HUES64 (cell line): ENCODE measurements at regions not wholly inside any gene's neighbourhood (a gene's known extent, or its start where the extent isn't known, plus 50 kb on each side); places are given as distances from the start of the nearest gene placed in this dataset.

Experiments
- H3K27ac ChIP-seq: 2 replicates; pipeline ENCODE4 v1.7.0; 2013; ENCODE audit warnings: low read depth, low read length, inconsistent platforms
- H3K27me3 ChIP-seq: 2 replicates; pipeline ENCODE4 v1.6.1; 2013; ENCODE audit warnings: mild to moderate bottlenecking, low read length; ENCODE audit not compliant: insufficient read depth
- H3K36me3 ChIP-seq: 2 replicates; pipeline ENCODE4 v1.6.1; 2013; ENCODE audit warnings: mild to moderate bottlenecking, low read length; ENCODE audit not compliant: insufficient read depth
- H3K4me1 ChIP-seq: 2 replicates; pipeline ENCODE4 v1.6.1; 2013; ENCODE audit warnings: mild to moderate bottlenecking, low read length, moderate library complexity; ENCODE audit not compliant: insufficient read depth
- H3K4me3 ChIP-seq: 2 replicates; pipeline ENCODE4 v1.5.1; 2013; ENCODE audit warnings: mild to moderate bottlenecking, low read length, moderate library complexity
- H3K9ac ChIP-seq: 2 replicates; pipeline ENCODE4 v1.6.1; 2013; ENCODE audit warnings: mild to moderate bottlenecking, low read depth, low read length
- H3K9me3 ChIP-seq: 2 replicates; pipeline ENCODE4 v1.6.1; 2013; ENCODE audit warnings: low read depth, low read length; ENCODE audit not compliant: insufficient read depth
- WGBS: fragments of 150-250, 120-280 bp; methylation state at CpG from one replicate; pipeline ENCODE4 v1.1.7; 2013; ENCODE audit warnings: missing lambda C conversion rate; 5-methylcytosine and 5-hydroxymethylcytosine counted together

GRCh38 chr15:25178835-25179672 is 224.3 kb downstream of the SNRPN start:
- no peak overlapping the region for H3K9ac ChIP-seq
- no peaks in the 10 kb centered on the region for H3K27me3 ChIP-seq
- no peak overlapping the region for H3K4me3 ChIP-seq
- H3K27ac ChIP-seq, result no peak overlapping the region
- no peaks in the 10 kb centered on the region for H3K4me1 ChIP-seq
- no peaks in the 10 kb centered on the region for H3K36me3 ChIP-seq
- peaks cover 76% of the 10 kb centered on the region for H3K9me3 ChIP-seq
- 79% methylated on average over 17 of the region's 17 CpGs for WGBS

DNA sequence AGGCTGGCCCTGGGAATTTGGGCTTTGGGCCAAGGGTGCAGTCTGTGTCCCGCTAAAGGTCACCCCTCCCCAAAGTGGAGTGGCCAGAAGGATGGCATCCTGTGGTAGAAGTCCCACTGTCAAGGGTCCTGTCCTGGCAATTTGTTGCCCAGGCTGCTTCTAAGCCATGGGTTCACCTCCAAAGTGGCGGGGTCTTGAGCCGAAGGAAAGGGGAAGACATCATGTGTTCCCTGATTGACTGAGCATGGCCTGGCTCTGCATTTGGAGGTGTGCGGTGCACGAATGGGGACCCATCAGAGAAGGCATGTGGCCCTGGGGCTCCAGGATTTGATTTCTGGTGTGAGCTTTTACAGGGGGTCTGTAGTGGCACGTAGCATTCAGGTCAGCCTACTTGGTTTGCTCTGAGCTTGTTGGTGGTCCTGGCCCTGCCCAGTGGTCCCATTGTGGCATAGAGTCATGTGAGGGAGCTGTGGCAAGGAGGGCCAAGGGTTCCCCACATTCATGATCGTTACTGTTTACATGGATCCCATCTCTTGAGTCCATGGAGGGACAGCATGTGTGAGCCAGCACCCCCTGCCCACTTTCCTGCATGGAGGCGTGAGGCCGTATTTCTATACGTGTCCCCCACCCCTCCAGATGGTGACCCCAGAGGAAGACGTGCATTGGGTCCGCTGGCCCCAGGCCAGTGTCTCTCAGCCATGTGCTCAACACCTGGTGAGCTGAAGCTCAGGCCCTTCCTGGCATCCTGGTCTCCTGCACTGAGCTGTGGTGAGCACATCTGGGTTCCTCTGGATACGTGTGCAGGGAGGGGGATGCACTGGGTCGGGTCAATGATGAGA is 225.1 kb downstream of the SNRPN start:
- H3K4me1 ChIP-seq, result no peaks in the 10 kb centered on the region
- no peak overlapping the region for H3K27ac ChIP-seq
- H3K27me3 ChIP-seq, result no peaks in the 10 kb centered on the region
- no peaks in the 10 kb centered on the region for H3K36me3 ChIP-seq
- H3K9ac ChIP-seq, result no peak overlapping the region
- 88% methylated on average over 14 of the region's 14 CpGs for WGBS
- H3K4me3 ChIP-seq, result no peak overlapping the region
- peaks cover 74% of the 10 kb centered on the region for H3K9me3 ChIP-seq

DNA sequence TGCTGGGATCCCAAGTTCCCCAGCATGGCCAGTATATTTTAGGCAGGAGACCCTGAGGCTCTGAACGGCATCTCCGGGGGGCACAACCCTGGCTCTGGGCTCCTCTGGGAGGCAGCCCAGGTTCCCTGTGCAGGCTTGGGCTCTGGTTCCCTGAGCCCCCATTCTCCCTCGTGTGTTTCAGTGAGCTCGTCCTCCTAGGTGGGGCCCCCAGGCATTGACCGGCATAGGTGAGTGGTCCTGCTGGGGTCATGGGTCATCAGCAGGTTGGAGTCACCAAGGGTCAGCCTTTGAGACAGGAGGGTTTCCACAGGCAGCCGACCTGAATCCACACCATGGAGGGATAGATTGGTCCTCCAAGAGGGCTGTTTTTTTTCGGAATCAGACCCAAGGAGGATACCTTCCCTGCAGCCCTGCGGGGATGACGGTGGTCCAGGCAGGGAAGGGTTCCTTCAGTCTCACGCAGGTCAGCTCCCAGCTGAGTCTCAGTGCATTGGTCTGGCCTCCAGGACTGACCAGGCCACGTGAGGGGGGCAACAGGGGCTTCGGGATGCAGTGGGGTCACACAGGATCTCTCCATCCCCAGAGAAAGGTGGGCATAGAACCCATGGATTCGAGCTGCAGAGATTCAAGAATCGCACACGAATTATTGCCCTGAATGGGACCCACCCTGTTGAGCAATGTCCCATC is 226.0 kb downstream of the SNRPN start:
- Histone ChIP-seq H3K9ac (no peak overlapping the region), H3K4me3 (no peak overlapping the region), H3K9me3 (peaks cover 71% of the 10 kb centered on the region), H3K27ac (no peak overlapping the region), H3K27me3 (no peaks in the 10 kb centered on the region), H3K4me1 (no peaks in the 10 kb centered on the region), H3K36me3 (no peaks in the 10 kb centered on the region)
- WGBS, result 75% methylated on average over 15 of the region's 15 CpGs

DNA sequence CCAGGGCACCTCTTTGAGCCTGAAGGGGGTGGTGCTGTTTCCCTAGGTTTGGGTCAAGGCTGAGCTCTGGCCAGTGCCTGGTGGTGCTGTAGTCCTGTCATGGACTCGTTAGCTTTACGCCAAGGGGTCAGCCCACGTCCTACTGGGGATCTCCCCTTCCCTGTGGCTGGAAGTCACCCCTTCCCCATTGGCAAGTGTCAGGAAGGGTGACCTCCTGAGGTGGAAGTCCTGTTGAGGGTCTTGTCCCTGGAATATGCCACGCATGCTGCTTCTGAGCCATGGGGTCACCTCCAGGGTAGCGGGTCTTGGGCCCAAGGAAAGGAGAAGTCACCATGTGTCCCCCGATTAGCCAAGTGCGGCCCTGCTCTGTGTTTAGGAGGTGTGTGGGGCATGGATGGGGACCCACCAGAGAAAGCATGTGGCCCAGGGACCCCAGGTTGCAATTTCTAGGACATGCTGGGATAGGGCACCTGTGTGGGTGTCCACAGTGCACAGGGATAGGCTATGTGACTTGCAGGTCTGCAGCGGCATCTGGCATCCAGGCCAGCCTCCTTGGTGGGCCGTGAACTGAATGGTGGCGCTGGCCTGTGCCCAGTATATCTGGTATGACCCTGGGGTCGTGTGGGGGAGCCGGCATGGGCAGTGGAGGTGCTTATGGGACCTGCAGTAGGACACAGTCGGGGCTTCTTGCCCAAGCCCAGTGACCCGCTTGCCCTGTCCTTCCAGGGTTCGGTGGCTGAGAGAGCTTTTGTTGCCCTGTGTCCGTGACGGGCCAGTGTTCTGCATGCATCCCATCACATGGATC is 226.7 kb downstream of the SNRPN start:
- Histone ChIP-seq H3K27ac (no peak overlapping the region), H3K4me1 (no peaks in the 10 kb centered on the region), H3K4me3 (no peak overlapping the region), H3K9me3 (peaks cover 68% of the 10 kb centered on the region), H3K9ac (no peak overlapping the region), H3K27me3 (no peaks in the 10 kb centered on the region), H3K36me3 (no peaks in the 10 kb centered on the region)
- 89% methylated on average over 17 of the region's 17 CpGs for WGBS

- H3K9ac ChIP-seq, result no peak overlapping the region
- no peak overlapping the region for H3K4me3 ChIP-seq
- no peak overlapping the region for H3K27ac ChIP-seq
- WGBS, result 90% methylated on average over 6 of the region's 6 CpGs
- H3K36me3 ChIP-seq, result no peaks in the 10 kb centered on the region
- H3K9me3 ChIP-seq, result peaks cover 70% of the 10 kb centered on the region
- H3K27me3 ChIP-seq, result no peaks in the 10 kb centered on the region
- no peaks in the 10 kb centered on the region for H3K4me1 ChIP-seq
Observed at GRCh38 chr15:25182098-25182478, 227.3 kb downstream of the SNRPN start.

GRCh38 chr15:25182736-25183445 is 228.1 kb downstream of the SNRPN start:
- peaks cover 65% of the 10 kb centered on the region for H3K9me3 ChIP-seq
- no peaks in the 10 kb centered on the region for H3K27me3 ChIP-seq
- no peak overlapping the region for H3K27ac ChIP-seq
- H3K4me3 ChIP-seq, result no peak overlapping the region
- 82% methylated on average over 14 of the region's 14 CpGs for WGBS
- H3K4me1 ChIP-seq, result no peaks in the 10 kb centered on the region
- H3K36me3 ChIP-seq, result no peaks in the 10 kb centered on the region
- H3K9ac ChIP-seq, result no peak overlapping the region

DNA sequence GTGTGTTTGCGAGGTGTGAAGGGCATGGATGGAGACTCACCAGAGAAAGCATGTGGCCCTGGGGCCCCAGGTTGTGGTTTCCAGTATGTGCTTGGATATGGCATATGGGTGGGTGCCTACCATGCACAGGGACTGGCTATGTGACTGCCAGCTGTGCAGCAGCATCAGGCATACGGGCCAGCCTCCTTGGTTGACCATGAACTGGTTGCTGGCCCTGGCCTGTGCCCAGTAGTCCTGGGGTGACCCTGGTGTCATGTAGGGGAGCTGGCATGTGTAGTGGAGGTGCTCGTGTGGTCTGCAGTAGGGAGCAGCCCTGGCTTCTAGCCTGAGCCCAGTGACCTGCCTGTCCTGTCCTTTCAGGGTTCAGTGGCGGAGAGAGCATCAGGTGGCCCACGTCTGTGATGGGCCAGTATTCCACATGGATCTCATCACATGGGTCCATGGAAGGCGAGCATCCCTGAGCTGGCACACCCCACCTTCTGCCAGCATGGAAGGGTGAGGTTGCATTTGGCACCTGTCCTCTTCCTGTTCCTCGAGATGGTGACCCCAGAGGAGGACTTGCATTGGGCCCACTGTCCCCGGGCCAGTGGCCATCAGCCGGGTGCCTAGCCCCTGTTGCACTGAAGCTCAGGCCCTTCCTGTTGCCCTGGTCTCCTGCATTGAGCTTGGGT is 228.9 kb downstream of the SNRPN start:
- Histone ChIP-seq H3K9me3 (peaks cover 64% of the 10 kb centered on the region), H3K9ac (no peak overlapping the region), H3K27me3 (no peaks in the 10 kb centered on the region), H3K36me3 (no peaks in the 10 kb centered on the region), H3K4me3 (no peak overlapping the region), H3K27ac (no peak overlapping the region), H3K4me1 (no peaks in the 10 kb centered on the region)
- WGBS, result 81% methylated on average over 9 of the region's 9 CpGs

DNA sequence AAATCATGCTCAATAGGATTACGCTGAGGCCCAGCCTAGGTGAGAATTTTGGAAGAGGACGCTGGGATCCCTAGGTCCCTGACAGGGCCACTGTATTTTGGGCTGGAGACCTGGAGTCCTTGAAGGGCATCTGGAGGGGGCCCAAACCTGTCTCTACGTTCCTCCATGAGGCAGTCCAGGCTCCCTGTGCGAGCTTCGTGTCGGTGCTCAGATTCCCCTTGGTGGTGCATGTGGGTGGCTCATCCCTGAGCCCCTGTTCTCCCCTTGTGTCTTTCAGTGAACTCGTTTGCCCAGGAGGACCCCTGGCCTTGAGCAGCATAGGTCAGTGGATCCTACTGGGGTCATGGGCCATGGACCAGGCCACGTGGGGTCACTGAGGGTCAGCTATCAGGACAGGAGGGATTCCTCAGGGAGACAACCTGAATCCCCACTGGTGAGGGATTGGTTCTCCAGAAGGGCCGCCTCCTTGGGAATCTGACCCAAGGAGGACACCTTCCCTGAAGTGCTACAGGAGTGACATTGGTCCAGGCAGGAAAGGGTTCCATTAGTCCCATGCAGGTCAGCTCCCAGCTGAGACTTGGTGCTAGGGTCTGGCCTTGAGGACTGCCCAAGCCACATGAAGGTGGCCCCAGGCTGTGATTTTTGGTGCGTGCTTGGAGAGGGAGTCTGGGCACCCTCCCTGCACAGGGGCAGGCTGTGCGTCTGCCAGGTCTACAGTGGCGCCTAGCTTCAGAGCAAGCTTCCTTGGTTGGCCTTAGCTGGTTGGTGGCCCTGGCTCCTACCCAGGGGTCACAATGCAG is 229.8 kb downstream of the SNRPN start:
- WGBS, result 88% methylated on average over 12 of the region's 12 CpGs
- Histone ChIP-seq H3K9me3 (peaks cover 62% of the 10 kb centered on the region), H3K36me3 (no peaks in the 10 kb centered on the region), H3K9ac (no peak overlapping the region), H3K4me3 (no peak overlapping the region), H3K27me3 (no peaks in the 10 kb centered on the region), H3K27ac (no peak overlapping the region), H3K4me1 (no peaks in the 10 kb centered on the region)

- no peaks in the 10 kb centered on the region for H3K27me3 ChIP-seq
- no peak overlapping the region for H3K4me3 ChIP-seq
- WGBS, result 86% methylated on average over 15 of the region's 15 CpGs
- no peaks in the 10 kb centered on the region for H3K4me1 ChIP-seq
- no peaks in the 10 kb centered on the region for H3K36me3 ChIP-seq
- peaks cover 64% of the 10 kb centered on the region for H3K9me3 ChIP-seq
- H3K27ac ChIP-seq, result no peak overlapping the region
- no peak overlapping the region for H3K9ac ChIP-seq
Observed at GRCh38 chr15:25185156-25185710, 230.4 kb downstream of the SNRPN start.
